GM10266 (cell line): ENCODE measurements at regions not wholly inside any gene's neighbourhood (a gene's known extent, or its start where the extent isn't known, plus 50 kb on each side); places are given as distances from the start of the nearest gene placed in this dataset.

ENCODE experiments used
- DNase-seq: peaks from one replicate; pipeline ENCODE4 v3.0.0; 2012; ENCODE audit errors: extremely low spot score
- TF ChIP-seq, protein P1 (sequence below): IDR thresholded peaks from 2 replicates; pipeline ENCODE4 v1.5.1; 2012; ENCODE audit warnings: mild to moderate bottlenecking, low read depth; ENCODE audit not compliant: control insufficient read depth, insufficient read depth; ENCODE audit errors: missing control alignments

DNA sequence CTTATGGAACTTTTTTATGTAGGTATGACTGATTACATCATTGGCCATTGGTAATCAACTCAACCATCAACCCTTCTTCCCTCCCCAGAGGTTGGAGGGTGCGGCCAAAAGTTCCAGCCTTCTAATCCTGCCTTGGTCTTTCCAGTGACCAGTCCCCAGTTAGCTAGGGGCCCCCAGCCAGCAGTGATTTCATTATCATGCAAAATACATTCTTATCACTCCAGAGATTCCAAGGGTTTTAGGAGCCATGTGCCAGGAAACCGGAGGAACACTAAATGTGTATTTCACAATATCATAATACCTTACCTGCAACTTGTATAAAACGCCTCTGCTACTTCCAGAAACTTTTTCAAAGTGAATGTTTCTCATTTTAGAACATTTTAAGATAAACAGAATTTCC lies 181.5 kb upstream of the PELI2 start:
- TF ChIP-seq, protein P1, sequence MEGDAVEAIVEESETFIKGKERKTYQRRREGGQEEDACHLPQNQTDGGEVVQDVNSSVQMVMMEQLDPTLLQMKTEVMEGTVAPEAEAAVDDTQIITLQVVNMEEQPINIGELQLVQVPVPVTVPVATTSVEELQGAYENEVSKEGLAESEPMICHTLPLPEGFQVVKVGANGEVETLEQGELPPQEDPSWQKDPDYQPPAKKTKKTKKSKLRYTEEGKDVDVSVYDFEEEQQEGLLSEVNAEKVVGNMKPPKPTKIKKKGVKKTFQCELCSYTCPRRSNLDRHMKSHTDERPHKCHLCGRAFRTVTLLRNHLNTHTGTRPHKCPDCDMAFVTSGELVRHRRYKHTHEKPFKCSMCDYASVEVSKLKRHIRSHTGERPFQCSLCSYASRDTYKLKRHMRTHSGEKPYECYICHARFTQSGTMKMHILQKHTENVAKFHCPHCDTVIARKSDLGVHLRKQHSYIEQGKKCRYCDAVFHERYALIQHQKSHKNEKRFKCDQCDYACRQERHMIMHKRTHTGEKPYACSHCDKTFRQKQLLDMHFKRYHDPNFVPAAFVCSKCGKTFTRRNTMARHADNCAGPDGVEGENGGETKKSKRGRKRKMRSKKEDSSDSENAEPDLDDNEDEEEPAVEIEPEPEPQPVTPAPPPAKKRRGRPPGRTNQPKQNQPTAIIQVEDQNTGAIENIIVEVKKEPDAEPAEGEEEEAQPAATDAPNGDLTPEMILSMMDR, result no peak

DNA sequence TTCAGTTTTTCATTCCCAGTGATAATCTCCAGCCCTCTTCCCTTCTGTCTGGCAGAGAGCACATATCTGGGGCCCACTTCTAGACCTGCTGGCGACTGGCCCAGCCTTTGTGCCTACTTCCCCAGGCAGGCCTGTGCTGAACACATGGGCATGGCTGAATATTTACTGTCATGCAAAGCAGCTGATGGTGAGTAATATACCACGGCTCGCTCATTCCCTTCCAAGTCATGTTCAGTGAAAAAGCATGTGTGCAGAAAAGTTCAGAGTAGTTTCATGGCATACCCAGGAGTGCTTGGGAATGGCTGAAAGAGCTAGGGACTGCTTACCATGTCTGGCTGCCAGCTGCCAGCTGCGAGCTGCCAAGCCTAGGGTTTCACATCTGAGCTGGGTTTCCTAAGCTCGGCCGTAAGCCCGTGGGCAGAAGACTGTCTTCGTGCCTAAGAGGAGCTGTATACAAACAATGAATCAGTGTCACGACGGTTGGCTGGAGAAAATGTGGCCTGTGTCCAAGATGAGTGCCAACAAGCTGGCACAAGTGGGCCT lies 179.9 kb upstream of the PELI2 start:
- no peak for DNase-seq
- TF ChIP-seq, protein P1, result no peak

More for the DNA sequence above, 181.5 kb upstream of the PELI2 start:
- no peak for DNase-seq

DNA sequence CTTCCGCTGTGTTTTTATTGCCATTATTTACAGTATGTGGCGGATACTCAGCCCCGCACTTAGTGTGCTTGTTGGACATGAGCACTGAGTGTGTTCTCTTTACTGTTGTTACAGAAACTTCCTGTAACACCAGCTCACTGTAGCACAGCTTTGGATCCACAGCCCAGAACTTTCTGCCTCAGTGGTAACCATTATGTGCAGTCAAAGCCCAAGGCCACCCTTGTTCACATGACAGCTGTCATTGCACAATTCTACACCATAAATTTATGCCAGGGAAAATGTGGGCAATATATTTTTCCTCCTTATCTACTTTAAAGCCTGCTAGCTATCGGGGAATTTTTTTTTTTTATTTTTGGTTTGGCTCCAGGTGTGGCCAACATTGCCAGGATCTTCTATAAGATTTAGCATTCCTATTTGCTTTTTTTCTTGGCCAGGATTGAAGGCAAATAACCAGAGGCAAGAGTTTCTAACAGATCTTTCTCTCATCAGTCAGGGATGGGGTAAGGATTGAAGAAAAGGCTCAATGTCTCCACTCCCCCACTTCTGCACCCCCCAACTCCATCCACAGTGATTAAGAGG lies 176.0 kb upstream of the PELI2 start:
- TF ChIP-seq, protein P1, result no peak
- no peak for DNase-seq

DNA sequence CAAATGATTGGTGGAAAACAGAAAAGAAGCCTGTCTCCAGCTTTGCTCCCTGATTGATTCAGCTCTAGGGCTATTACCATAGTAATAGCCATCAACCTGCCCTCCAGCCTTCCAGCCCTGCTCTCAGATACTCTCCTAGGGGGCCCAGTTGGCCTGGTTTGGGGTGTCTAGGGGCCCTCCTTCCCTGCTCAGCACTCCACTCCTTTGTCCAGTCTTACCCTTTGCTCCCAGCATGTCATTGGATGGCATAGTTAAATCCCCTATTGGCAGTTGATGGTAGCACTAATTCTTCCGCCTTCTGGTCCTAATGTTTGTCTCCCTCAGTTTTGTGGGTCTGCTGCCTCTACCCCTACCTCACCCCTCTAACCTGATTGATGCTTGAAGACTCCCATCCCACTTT lies 175.4 kb upstream of the PELI2 start:
- no peak for DNase-seq
- TF ChIP-seq, protein P1, result no peak

DNA sequence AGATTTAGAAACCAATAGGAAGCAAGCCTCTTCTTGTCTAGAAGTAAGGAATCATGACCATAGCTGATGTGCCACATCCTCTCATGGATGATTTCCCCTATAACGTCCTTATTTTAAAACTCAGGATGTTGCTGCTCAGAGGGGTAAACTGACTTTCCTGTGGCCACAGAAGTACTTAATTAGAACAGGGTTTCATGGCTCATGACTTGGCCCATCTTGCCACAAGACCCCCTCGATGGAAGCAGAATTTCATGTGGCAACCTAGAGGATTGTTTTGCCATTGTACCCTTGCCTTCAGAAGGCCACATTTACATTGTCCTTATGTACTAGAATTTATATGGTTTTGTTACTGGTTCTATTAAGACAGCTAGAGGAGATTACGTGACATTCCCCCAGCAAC lies 173.5 kb upstream of the PELI2 start:
- TF ChIP-seq, protein P1, result no peak
- no peak for DNase-seq

DNA sequence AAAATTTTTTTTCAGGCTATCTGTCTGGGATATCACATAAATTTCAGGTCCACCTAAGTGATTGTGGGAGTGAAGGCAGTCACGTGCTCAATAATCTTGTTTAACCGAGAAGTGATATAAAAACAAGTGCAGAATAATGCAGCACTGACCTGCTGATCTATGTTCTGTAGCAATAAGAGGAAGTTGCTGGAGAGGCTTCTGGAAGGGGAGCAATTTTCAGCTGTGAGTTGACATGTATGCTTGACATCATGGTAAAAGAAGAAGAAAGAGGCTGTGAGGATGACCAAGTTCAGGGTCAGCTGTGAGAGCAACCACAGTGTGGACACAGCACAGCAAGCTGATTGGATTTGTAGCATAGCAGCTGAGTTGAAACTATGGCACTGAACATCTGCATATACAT lies 172.0 kb upstream of the PELI2 start:
- TF ChIP-seq, protein P1, result no peak
- DNase-seq, result no peak

DNA sequence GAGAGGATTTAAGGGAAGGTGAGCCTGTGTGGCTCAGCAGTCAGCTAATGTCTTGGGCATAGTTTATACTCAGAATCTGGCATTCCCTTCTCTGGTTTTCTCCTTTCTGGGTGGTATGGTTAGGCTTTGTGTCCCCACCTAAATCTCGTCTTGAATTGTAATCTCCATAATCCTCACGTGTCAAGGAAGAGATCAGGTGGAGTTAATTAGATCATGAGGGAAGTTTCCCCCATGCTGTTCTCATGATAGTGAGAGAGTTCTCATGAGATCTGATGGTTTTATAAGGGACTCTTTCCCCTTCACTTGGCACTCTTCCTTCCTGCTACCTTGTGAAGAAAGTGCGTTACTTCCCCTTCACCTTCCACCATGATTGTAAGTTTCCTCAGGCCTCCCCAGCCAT lies 169.8 kb upstream of the PELI2 start:
- TF ChIP-seq, protein P1, result no peak
- DNase-seq, result no peak
